NT2/D1 (cell line): ENCODE measurements at regions not wholly inside any gene's neighbourhood (a gene's known extent, or its start where the extent isn't known, plus 50 kb on each side); places are given as distances from the start of the nearest gene placed in this dataset.

Source experiments
- YY1 ChIP-seq: IDR thresholded peaks from 2 replicates; pipeline ENCODE4 v1.6.1; 2011; ENCODE audit not compliant: insufficient read length, insufficient read depth
- ZNF274 ChIP-seq: IDR thresholded peaks from 2 replicates; pipeline ENCODE4 v1.6.1; 2011; ENCODE audit warnings: mild to moderate bottlenecking, low read depth, low read length

DNA sequence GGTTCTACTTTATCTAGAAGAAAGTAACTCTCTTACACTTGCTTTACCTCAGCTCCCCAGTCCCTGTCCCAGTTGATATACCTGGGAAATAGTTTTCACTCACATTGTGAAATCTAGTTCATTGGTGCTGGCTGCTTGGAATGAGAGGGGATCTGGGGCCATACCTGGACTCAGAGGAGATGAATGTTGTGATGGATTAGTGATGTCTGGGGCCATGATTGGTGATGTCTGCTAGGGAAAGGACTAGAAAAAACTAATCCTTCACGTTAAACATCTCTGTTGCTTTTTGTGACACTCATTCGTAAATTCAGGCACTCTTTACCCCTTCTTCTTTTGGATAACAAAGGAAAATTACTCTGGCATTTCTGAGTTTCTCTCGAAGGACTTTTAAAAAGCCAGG, 152.4 kb downstream of the RAB11FIP2 start:
- no peak for TF ChIP-seq ZNF274
- no peak for TF ChIP-seq YY1
